ENCODE measurements at regions not wholly inside any gene's neighbourhood (a gene's known extent, or its start where the extent isn't known, plus 50 kb on each side); places are given as distances from the start of the nearest gene placed in this dataset.

GRCh38 chr11:24084956-24085355 is 411.9 kb upstream of the LUZP2 start:
- Histone ChIP-seq H3K36me3 (ENCODE audit: control insufficient read depth, low read length) (no peaks in the 10 kb centered on the region), H3K4me2 (ENCODE audit: low read length) (no peak overlapping the region), H3K79me2 (ENCODE audit: control insufficient read depth, low read length) (no peaks in the 10 kb centered on the region), H3K4me3 (ENCODE audit: low read length) (no peak overlapping the region), H3K9me3 (ENCODE audit: control insufficient read depth, insufficient read depth, low read length) (no peaks in the 10 kb centered on the region), H4K20me1 (ENCODE audit: control insufficient read depth, insufficient read depth, low read depth, low read length) (no peaks in the 10 kb centered on the region), H3K9me2 (replicated peaks; ENCODE audit: control insufficient read depth, low read length) (no peaks in the 10 kb centered on the region), H3K27me3 (ENCODE audit: control insufficient read depth, low read length) (no peaks in the 10 kb centered on the region), H3K27ac (ENCODE audit: low read depth, low read length) (no peak overlapping the region), H3F3A (ENCODE audit: control insufficient read depth, insufficient read depth) (no peaks in the 10 kb centered on the region), H3K4me1 (ENCODE audit: control insufficient read depth, low read length) (no peaks in the 10 kb centered on the region)
- no peak for TF ChIP-seq EZH2phosphoT487 (IDR thresholded peaks at IDR 0.05; ENCODE audit: borderline replicate concordance, low read length)
- TF ChIP-seq, protein P1, sequence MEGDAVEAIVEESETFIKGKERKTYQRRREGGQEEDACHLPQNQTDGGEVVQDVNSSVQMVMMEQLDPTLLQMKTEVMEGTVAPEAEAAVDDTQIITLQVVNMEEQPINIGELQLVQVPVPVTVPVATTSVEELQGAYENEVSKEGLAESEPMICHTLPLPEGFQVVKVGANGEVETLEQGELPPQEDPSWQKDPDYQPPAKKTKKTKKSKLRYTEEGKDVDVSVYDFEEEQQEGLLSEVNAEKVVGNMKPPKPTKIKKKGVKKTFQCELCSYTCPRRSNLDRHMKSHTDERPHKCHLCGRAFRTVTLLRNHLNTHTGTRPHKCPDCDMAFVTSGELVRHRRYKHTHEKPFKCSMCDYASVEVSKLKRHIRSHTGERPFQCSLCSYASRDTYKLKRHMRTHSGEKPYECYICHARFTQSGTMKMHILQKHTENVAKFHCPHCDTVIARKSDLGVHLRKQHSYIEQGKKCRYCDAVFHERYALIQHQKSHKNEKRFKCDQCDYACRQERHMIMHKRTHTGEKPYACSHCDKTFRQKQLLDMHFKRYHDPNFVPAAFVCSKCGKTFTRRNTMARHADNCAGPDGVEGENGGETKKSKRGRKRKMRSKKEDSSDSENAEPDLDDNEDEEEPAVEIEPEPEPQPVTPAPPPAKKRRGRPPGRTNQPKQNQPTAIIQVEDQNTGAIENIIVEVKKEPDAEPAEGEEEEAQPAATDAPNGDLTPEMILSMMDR (IDR thresholded peaks at IDR 0.05; ENCODE audit: low read depth, low read length, poor library complexity, severe bottlenecking): no peak

DNA sequence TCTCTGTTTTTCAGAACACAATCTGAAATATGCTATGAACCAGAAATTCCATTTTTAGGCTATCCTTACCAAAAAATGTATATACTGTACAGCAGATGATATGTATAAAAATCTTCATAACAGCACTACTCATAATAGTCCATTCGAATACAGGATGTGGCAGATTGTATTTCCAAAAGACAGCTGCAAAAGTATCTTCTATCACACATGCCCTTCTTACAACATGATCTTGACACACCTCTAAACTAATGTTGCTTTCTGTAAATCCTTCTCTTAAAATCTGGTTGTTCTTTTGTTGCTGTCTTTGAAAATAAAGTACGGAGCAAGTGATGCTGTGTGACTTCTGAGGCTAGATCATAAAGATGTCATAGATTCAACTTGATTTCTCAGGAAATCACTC is 409.9 kb upstream of the LUZP2 start:
- Histone ChIP-seq H3F3A (ENCODE audit: control insufficient read depth, insufficient read depth) (no peaks in the 10 kb centered on the region), H3K9me2 (replicated peaks; ENCODE audit: control insufficient read depth, low read length) (no peaks in the 10 kb centered on the region), H3K9me3 (ENCODE audit: control insufficient read depth, insufficient read depth, low read length) (no peaks in the 10 kb centered on the region), H3K4me1 (ENCODE audit: control insufficient read depth, low read length) (no peaks in the 10 kb centered on the region), H3K79me2 (ENCODE audit: control insufficient read depth, low read length) (no peaks in the 10 kb centered on the region), H4K20me1 (ENCODE audit: control insufficient read depth, insufficient read depth, low read depth, low read length) (no peaks in the 10 kb centered on the region), H3K4me3 (ENCODE audit: low read length) (no peak overlapping the region), H3K36me3 (ENCODE audit: control insufficient read depth, low read length) (no peaks in the 10 kb centered on the region), H3K27me3 (ENCODE audit: control insufficient read depth, low read length) (no peaks in the 10 kb centered on the region), H3K4me2 (ENCODE audit: low read length) (no peak overlapping the region), H3K27ac (ENCODE audit: low read depth, low read length) (no peak overlapping the region)
- TF ChIP-seq, protein P1 (IDR thresholded peaks at IDR 0.05; ENCODE audit: low read depth, low read length, poor library complexity, severe bottlenecking): no peak
- TF ChIP-seq EZH2phosphoT487 (IDR thresholded peaks at IDR 0.05; ENCODE audit: borderline replicate concordance, low read length): no peak

DNA sequence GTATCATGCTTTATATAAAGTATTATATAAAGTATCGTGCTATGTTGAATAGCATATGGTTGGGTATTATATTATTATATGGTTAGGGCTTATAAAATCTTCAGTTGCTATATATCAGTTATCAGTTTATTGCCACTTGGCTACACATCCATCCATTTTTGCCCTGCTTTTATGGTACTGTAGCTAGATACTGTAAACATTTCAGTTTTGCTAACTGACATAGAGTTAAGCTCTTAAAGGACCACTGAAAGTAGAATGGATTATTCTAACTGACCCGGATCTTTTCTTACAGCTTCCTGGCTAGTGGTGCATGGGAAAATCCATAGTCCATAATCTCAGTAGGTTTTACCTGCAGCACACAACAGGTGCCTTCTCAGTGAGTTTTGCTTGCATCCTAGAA is 405.3 kb upstream of the LUZP2 start:
- TF ChIP-seq, protein P1 (IDR thresholded peaks at IDR 0.05; ENCODE audit: low read depth, low read length, poor library complexity, severe bottlenecking): no peak
- TF ChIP-seq EZH2phosphoT487 (IDR thresholded peaks at IDR 0.05; ENCODE audit: borderline replicate concordance, low read length): no peak
- Histone ChIP-seq H3F3A (ENCODE audit: control insufficient read depth, insufficient read depth) (no peaks in the 10 kb centered on the region), H3K4me3 (ENCODE audit: low read length) (no peak overlapping the region), H3K9me3 (ENCODE audit: control insufficient read depth, insufficient read depth, low read length) (no peaks in the 10 kb centered on the region), H3K4me2 (ENCODE audit: low read length) (no peak overlapping the region), H3K27me3 (ENCODE audit: control insufficient read depth, low read length) (no peaks in the 10 kb centered on the region), H3K27ac (ENCODE audit: low read depth, low read length) (no peak overlapping the region), H3K79me2 (ENCODE audit: control insufficient read depth, low read length) (no peaks in the 10 kb centered on the region), H4K20me1 (ENCODE audit: control insufficient read depth, insufficient read depth, low read depth, low read length) (no peaks in the 10 kb centered on the region), H3K36me3 (ENCODE audit: control insufficient read depth, low read length) (no peaks in the 10 kb centered on the region), H3K4me1 (ENCODE audit: control insufficient read depth, low read length) (no peaks in the 10 kb centered on the region), H3K9me2 (replicated peaks; ENCODE audit: control insufficient read depth, low read length) (no peaks in the 10 kb centered on the region)

DNA sequence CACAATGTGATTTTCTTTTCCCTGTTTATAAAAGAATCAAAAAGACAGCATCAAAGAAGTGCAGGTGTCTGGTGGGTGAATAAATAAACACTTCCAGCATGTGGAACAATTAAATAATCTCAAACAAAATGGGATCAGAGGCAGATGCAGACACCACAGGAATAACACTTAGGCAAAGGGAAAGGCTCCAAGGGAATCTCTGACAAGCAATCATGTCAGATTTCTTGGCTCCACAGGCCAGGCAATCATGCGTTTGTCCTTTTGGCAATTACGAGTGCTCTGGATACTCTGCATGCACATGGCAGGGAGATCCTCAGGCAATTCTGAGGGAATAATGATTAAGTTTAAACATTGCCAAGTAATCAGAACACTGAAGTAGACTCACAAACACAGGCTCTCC is 403.5 kb upstream of the LUZP2 start:
- no peaks in the 10 kb centered on the region for H4K20me1 ChIP-seq (ENCODE audit: control insufficient read depth, insufficient read depth, low read depth, low read length)
- no peaks in the 10 kb centered on the region for H3K27me3 ChIP-seq (ENCODE audit: control insufficient read depth, low read length)
- H3K9me3 ChIP-seq (ENCODE audit: control insufficient read depth, insufficient read depth, low read length): no peaks in the 10 kb centered on the region
- no peaks in the 10 kb centered on the region for H3K4me1 ChIP-seq (ENCODE audit: control insufficient read depth, low read length)
- no peak overlapping the region for H3K4me2 ChIP-seq (ENCODE audit: low read length)
- no peaks in the 10 kb centered on the region for H3K36me3 ChIP-seq (ENCODE audit: control insufficient read depth, low read length)
- H3K27ac ChIP-seq (ENCODE audit: low read depth, low read length): no peak overlapping the region
- no peaks in the 10 kb centered on the region for H3K79me2 ChIP-seq (ENCODE audit: control insufficient read depth, low read length)
- no peak overlapping the region for H3K4me3 ChIP-seq (ENCODE audit: low read length)
- H3F3A ChIP-seq (ENCODE audit: control insufficient read depth, insufficient read depth): no peaks in the 10 kb centered on the region
- no peak for TF ChIP-seq EZH2phosphoT487 (IDR thresholded peaks at IDR 0.05; ENCODE audit: borderline replicate concordance, low read length)
- TF ChIP-seq, protein P1 (IDR thresholded peaks at IDR 0.05; ENCODE audit: low read depth, low read length, poor library complexity, severe bottlenecking): no peak
- no peaks in the 10 kb centered on the region for H3K9me2 ChIP-seq (replicated peaks; ENCODE audit: control insufficient read depth, low read length)

Measured in DOHH2 (cell line).